HEK293 (cell line): ENCODE measurements at regions not wholly inside any gene's neighbourhood (a gene's known extent, or its start where the extent isn't known, plus 50 kb on each side); places are given as distances from the start of the nearest gene placed in this dataset.

Source experiments
- CTCF ChIA-PET: fragments of 350-600 bp; formaldehyde crosslinking; extraction: SDS; loops from one replicate; lab custom pipeline; 2021; ENCODE audit warnings: antibody characterized with exemption; lab: Yijun Ruan, JAX
- POLR2A ChIA-PET: fragments of 300-600 bp; formaldehyde crosslinking; extraction: SDS; loops from one replicate; lab custom pipeline; 2020; ENCODE audit warnings: antibody characterized with exemption, inconsistent platforms; lab: Yijun Ruan, JAX
- H3K27ac ChIP-seq: fragments of 200-500 bp; sonication (Bioruptor generic); 2 replicates; pipeline ENCODE4 v1.5.1; 2014; ENCODE audit warnings: low read depth, low read length, control low read depth, inconsistent platforms; ENCODE audit errors: extremely low read depth
- H3K36me3 ChIP-seq, 2 experiments: fragments of 200-500 bp in 1 of 2; sonication (Bioruptor generic) in 1 of 2; 1 replicate in 1 of 2; 2 replicates in 1 of 2; pipeline ENCODE4 v1.5.1; 2014 to 2017; ENCODE audit warnings: inconsistent platforms in 2 of 2, low read length in 2 of 2; ENCODE audit not compliant: control insufficient read depth in 2 of 2, insufficient read depth in 1 of 2
- H3K4me1 ChIP-seq: fragments of 200-500 bp; sonication (Bioruptor generic); 2 replicates; pipeline ENCODE4 v1.5.1; 2014; ENCODE audit warnings: mild to moderate bottlenecking, low read length, inconsistent platforms; ENCODE audit not compliant: control insufficient read depth, insufficient read depth
- H3K4me3 ChIP-seq: 2 replicates; pipeline ENCODE4 v1.5.1; 2011; ENCODE audit warnings: low read depth, mild to moderate bottlenecking, control low read depth, low read length, moderate library complexity
- H3K9me3 ChIP-seq: fragments of 200-500 bp; sonication (Bioruptor generic); 2 replicates; pipeline ENCODE4 v1.5.1; 2014; ENCODE audit warnings: low read depth, low read length, inconsistent platforms; ENCODE audit not compliant: control insufficient read depth, insufficient read depth
- KLF17 ChIP-seq: fragments of 450-650 bp; formaldehyde crosslinking; IDR thresholded peaks from 2 replicates; pipeline ENCODE4 v1.5.1; 2016; ENCODE audit warnings: missing biosample characterization, missing genetic modification characterization
- PRDM4 ChIP-seq: fragments of 450-650 bp; formaldehyde crosslinking; IDR thresholded peaks from 2 replicates; pipeline ENCODE4 v1.5.1; 2017; ENCODE audit warnings: missing biosample characterization, missing genetic modification characterization
- ZNF146 ChIP-seq: fragments of 450-650 bp; formaldehyde crosslinking; IDR thresholded peaks from 2 replicates; pipeline ENCODE4 v1.5.1; 2016; ENCODE audit warnings: missing biosample characterization, missing genetic modification characterization
- ZNF157 ChIP-seq: fragments of 450-650 bp; formaldehyde crosslinking; IDR thresholded peaks from 2 replicates; pipeline ENCODE4 v1.5.1; 2016; ENCODE audit warnings: missing biosample characterization, missing genetic modification characterization
- ZNF18 ChIP-seq: fragments of 450-650 bp; formaldehyde crosslinking; IDR thresholded peaks from 2 replicates; pipeline ENCODE4 v1.5.1; 2016; ENCODE audit warnings: missing biosample characterization, missing genetic modification characterization
- ZNF23 ChIP-seq: fragments of 450-650 bp; formaldehyde crosslinking; IDR thresholded peaks from 2 replicates; pipeline ENCODE4 v1.5.1; 2016; ENCODE audit warnings: missing biosample characterization, missing genetic modification characterization, borderline replicate concordance
- ZNF266 ChIP-seq: fragments of 450-650 bp; formaldehyde crosslinking; IDR thresholded peaks from 2 replicates; pipeline ENCODE4 v1.5.1; 2016; ENCODE audit warnings: missing biosample characterization, missing genetic modification characterization, low read depth
- ZNF488 ChIP-seq: fragments of 450-650 bp; formaldehyde crosslinking; IDR thresholded peaks from 2 replicates; pipeline ENCODE4 v1.5.1; 2016; ENCODE audit warnings: missing biosample characterization, missing genetic modification characterization
- ZNF514 ChIP-seq: fragments of 450-650 bp; formaldehyde crosslinking; IDR thresholded peaks from 2 replicates; pipeline ENCODE4 v1.5.1; 2016; ENCODE audit warnings: missing biosample characterization, missing genetic modification characterization
- ZNF549 ChIP-seq: fragments of 450-650 bp; IDR thresholded peaks from 2 replicates; pipeline ENCODE4 v1.5.1; 2018; ENCODE audit warnings: missing biosample characterization, missing genetic modification characterization, mild to moderate bottlenecking, inconsistent platforms, moderate library complexity
- ZNF654 ChIP-seq: fragments of 450-650 bp; formaldehyde crosslinking; IDR thresholded peaks from 2 replicates; pipeline ENCODE4 v1.5.1; 2016; ENCODE audit warnings: low read depth, missing biosample characterization, missing genetic modification characterization
- ZNF677 ChIP-seq: fragments of 450-650 bp; IDR thresholded peaks from 2 replicates; pipeline ENCODE4 v1.5.0; 2018; ENCODE audit warnings: missing biosample characterization, mild to moderate bottlenecking, missing genetic modification characterization, moderate library complexity
- ZNF777 ChIP-seq: fragments of 450-650 bp; formaldehyde crosslinking; IDR thresholded peaks from 2 replicates; pipeline ENCODE4 v1.5.1; 2017; ENCODE audit warnings: missing biosample characterization, missing genetic modification characterization, borderline replicate concordance
- TF ChIP-seq, protein P1 (sequence below): fragments of 450-650 bp; formaldehyde crosslinking; IDR thresholded peaks from 2 replicates; pipeline ENCODE4 v1.5.1; 2017; ENCODE audit warnings: missing biosample characterization, missing genetic modification characterization
- TF ChIP-seq, protein P2 (sequence below): fragments of 450-650 bp; formaldehyde crosslinking; IDR thresholded peaks from 2 replicates; pipeline ENCODE4 v1.5.1; 2016; ENCODE audit warnings: missing biosample characterization, missing genetic modification characterization
- TF ChIP-seq, protein P3 (sequence below): fragments of 450-650 bp; formaldehyde crosslinking; IDR thresholded peaks from 2 replicates; pipeline ENCODE4 v1.5.1; 2016; ENCODE audit warnings: missing biosample characterization, missing genetic modification characterization
- TF ChIP-seq, protein P4 (sequence below): fragments of 450-650 bp; formaldehyde crosslinking; IDR thresholded peaks from 2 replicates; pipeline ENCODE4 v1.5.1; 2016; ENCODE audit warnings: missing biosample characterization, missing genetic modification characterization

DNA sequence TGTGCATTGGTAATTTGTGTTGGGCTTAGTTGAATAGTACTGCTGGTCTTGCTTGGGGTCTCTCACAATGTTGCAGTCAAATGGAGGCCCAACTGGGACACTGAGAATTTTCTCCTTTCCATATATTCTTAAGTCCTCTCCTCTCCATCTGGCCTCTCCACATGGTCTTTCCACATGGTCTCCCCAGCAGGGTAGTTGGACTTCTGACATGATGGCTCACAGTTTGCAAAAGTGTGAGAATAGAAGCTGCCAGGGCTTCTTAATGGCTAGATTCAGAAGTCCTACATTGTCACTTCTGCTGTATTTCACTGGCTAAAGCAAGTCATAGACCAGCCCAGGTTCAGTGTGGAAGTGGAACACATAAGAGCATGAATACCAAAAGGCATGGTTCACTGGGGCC, 318.5 kb upstream of the TNP1 start:
- H3K9me3 ChIP-seq, result no peaks in the 10 kb centered on the region
- H3K27ac ChIP-seq, result no peak overlapping the region
- TF ChIP-seq, protein P1, sequence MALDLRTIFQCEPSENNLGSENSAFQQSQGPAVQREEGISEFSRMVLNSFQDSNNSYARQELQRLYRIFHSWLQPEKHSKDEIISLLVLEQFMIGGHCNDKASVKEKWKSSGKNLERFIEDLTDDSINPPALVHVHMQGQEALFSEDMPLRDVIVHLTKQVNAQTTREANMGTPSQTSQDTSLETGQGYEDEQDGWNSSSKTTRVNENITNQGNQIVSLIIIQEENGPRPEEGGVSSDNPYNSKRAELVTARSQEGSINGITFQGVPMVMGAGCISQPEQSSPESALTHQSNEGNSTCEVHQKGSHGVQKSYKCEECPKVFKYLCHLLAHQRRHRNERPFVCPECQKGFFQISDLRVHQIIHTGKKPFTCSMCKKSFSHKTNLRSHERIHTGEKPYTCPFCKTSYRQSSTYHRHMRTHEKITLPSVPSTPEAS (tag by site-specific recombination), result no peak
- TF ChIP-seq ZNF266 (tag by site-specific recombination) (no peak), ZNF777 (tag by site-specific recombination) (no peak), ZNF23 (tag by site-specific recombination) (no peak)
- TF ChIP-seq, protein P2, sequence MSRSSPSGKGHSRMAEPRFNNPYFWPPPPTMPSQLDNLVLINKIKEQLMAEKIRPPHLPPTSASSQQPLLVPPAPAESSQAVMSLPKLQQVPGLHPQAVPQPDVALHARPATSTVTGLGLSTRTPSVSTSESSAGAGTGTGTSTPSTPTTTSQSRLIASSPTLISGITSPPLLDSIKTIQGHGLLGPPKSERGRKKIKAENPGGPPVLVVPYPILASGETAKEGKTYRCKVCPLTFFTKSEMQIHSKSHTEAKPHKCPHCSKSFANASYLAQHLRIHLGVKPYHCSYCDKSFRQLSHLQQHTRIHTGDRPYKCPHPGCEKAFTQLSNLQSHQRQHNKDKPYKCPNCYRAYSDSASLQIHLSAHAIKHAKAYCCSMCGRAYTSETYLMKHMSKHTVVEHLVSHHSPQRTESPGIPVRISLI (tag by site-specific recombination), result no peak
- no peak overlapping the region for H3K4me3 ChIP-seq
- no peaks in the 10 kb centered on the region for H3K4me1 ChIP-seq
- ChIA-PET POLR2A (no interaction called here), CTCF (no interaction called here)
- no peaks in the 10 kb centered on the region for H3K36me3 ChIP-seq

- POLR2A ChIA-PET, result no interaction called here
- H3K9me3 ChIP-seq, result no peaks in the 10 kb centered on the region
- H3K36me3 ChIP-seq, result no peaks in the 10 kb centered on the region
- H3K27ac ChIP-seq, result no peak overlapping the region
- no peak overlapping the region for H3K4me3 ChIP-seq
- H3K4me1 ChIP-seq, result no peaks in the 10 kb centered on the region
- CTCF ChIA-PET, result no interaction called here
- TF ChIP-seq KLF17 (no peak), ZNF549 (tag by site-specific recombination) (no peak), ZNF146 (tag by site-specific recombination) (no peak), ZNF654 (tag by site-specific recombination) (no peak), PRDM4 (no peak), ZNF488 (tag by site-specific recombination) (no peak), ZNF18 (tag by site-specific recombination) (no peak), ZNF157 (tag by site-specific recombination) (no peak), ZNF677 (no peak), ZNF514 (tag by site-specific recombination) (no peak)
- TF ChIP-seq, protein P3, sequence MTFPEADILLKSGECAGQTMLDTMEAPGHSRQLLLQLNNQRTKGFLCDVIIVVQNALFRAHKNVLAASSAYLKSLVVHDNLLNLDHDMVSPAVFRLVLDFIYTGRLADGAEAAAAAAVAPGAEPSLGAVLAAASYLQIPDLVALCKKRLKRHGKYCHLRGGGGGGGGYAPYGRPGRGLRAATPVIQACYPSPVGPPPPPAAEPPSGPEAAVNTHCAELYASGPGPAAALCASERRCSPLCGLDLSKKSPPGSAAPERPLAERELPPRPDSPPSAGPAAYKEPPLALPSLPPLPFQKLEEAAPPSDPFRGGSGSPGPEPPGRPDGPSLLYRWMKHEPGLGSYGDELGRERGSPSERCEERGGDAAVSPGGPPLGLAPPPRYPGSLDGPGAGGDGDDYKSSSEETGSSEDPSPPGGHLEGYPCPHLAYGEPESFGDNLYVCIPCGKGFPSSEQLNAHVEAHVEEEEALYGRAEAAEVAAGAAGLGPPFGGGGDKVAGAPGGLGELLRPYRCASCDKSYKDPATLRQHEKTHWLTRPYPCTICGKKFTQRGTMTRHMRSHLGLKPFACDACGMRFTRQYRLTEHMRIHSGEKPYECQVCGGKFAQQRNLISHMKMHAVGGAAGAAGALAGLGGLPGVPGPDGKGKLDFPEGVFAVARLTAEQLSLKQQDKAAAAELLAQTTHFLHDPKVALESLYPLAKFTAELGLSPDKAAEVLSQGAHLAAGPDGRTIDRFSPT (tag by site-specific recombination), result no peak
- TF ChIP-seq, protein P4, sequence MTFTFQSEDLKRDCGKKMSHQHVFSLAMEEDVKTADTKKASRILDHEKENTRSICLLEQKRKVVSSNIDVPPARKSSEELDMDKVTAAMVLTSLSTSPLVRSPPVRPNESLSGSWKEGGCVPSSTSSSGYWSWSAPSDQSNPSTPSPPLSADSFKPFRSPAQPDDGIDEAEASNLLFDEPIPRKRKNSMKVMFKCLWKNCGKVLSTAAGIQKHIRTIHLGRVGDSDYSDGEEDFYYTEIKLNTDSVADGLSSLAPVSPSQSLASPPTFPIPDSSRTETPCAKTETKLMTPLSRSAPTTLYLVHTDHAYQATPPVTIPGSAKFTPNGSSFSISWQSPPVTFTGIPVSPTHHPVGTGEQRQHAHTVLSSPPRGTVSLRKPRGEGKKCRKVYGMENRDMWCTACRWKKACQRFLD (tag by site-specific recombination), result no peak
Measured at GRCh38 chr2:217177720-217178119, 317.9 kb upstream of the TNP1 start.
